Superior temporal gyrus (tissue), 1 donor: ENCODE measurements at regions not wholly inside any gene's neighbourhood (a gene's known extent, or its start where the extent isn't known, plus 50 kb on each side); places are given as distances from the start of the nearest gene placed in this dataset.
A peak's percentile ranks its signal among the peaks of the same experiment; 100 is the strongest.

Experiments used
- DNase-seq: peaks from one replicate; pipeline ENCODE4 v3.0.0-alpha.2; 2016; ENCODE audit errors: extremely low spot score

DNA sequence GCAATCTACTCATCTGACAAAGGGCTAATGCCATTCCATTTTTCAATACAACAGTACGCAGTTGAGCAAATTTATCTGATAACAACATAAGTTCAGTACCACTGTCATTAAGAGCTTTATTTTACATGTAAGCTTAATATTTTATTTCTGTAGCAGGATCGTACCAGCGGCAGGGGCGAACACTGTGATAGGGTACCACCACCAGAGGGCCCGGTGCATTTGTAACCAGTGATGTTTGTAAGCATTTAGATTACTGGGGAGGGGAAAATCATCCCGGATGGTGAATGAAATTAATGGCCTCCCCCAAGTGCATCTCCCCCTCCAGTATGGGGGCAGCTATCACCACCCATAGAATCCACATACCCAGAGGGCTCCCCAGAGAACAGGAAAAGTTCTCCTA is 179.0 kb downstream of the ADGRA3 start:
- DNase-seq = no peak

DNA sequence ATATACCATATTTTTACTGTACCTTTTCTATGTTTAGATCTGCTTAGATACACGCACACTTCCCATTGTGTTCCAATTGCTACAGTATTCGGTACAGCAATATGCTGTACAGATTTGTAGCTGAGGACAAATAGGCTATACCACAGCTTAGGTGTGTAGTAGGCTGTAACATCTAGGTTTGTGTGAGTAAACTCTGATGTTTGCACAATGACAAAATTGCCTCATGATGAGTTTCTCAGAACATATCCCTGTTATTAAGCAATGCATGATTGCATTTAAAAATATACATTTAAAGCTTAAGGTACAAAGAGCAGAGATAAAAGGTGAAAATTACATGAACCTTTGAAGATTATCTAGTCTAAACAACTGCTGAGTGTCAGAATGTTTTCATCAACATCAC is 181.7 kb downstream of the ADGRA3 start:
- DNase-seq = no peak

DNA sequence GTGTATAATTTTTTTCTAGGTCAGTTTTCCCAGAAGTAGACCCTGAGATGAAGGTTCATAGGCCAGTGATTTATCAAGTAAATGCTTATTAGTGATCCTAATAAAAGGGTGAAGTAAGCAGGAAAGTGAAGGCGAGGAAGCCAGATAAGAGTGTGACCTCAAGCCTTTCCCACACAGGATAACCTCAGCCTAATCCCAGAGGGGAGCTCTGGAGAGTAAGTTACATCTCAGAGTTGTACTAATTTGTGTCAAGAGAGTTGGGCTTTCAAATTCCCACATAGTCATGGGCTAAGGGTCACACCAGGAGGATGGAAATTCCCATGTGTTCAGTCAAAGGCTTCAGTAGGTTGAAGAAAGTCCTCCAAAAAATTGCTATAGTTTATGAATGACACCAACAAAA is 191.4 kb downstream of the ADGRA3 start:
- DNase-seq = no peak

- DNase-seq = peak; percentile 60
Measured at GRCh38 chr4:22323691-22324090, 192.2 kb downstream of the ADGRA3 start.

DNA sequence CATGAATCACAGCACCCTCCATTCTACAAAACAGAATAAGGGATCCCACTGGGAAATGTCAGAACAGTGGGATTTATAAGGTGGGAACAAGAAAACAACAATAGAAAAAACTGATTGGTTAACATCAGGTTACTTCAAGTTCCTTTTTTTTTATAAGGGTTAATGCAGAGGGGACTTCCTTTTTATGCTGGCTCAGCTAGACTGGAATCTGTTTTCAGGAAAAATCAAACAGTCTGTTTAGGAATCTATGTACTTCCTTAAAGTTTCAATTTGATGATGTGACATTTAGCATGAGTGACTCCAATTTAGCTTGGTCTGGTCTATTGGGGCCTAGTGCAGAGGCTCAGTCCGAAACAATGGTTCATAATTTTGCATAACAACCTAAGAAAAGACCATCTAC is 192.9 kb downstream of the ADGRA3 start:
- DNase-seq = no peak

- DNase-seq = no peak
Measured at GRCh38 chr4:22315628-22316027, 200.2 kb downstream of the ADGRA3 start.

DNA sequence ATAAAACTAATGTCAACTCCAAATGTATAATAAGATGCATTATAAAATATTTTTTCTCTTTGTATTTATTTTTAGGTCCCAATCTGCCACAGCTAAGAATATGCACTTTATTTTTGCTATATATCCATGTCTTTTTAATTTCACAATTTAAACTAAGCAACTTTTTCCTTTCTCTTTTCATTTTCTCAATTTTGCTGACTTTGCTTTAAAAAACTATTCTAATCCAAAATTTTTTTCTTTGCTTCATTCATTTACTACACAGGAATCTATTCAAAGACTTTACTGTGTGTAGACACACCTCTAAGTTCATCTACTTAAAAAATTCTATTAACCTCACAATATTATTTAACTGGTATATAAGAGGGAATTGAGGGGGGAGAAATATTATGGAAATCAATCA is 201.9 kb downstream of the ADGRA3 start:
- no peak for DNase-seq

DNA sequence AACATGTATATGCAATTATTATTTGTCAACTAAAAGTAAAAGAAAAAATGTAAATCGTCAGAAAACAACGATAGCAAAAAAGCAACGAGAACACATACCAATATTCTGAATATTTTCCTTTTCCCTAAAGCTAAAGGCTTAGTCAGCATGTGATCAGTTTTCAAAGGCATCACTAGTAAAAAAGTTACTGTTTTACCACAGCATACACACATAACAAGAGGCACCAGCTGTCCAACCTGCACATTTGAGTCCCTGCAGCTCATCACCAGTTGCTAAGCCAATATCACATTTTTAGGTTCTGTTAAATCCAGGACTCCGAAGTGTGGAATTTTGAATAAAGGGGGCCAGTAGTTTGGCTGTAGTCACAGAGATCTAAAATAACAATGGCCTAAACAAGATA is 203.8 kb downstream of the ADGRA3 start:
- peak; percentile 42 for DNase-seq

DNA sequence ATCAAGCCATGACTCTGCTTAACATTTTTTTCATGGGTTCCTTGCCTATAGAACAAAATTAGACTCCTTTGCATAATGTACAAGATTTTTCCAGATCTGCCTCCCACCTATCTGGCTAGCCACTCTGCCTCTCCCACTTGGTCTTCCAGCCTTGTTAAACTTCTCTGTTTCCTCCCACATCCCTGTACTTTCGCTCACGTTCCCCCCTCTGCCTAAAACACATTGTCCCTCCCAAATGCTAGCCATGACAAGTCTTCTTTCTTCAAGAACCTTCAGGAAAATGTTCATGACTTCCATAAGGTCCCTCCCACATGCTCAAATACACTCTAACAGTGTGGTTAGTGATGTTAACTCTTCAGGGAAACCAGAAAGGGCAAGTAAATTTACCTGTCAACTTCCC is 214.6 kb downstream of the ADGRA3 start:
- DNase-seq = peak; percentile 64

GRCh38 chr4:22299678-22300077 is 216.2 kb downstream of the ADGRA3 start:
- DNase-seq = no peak

DNA sequence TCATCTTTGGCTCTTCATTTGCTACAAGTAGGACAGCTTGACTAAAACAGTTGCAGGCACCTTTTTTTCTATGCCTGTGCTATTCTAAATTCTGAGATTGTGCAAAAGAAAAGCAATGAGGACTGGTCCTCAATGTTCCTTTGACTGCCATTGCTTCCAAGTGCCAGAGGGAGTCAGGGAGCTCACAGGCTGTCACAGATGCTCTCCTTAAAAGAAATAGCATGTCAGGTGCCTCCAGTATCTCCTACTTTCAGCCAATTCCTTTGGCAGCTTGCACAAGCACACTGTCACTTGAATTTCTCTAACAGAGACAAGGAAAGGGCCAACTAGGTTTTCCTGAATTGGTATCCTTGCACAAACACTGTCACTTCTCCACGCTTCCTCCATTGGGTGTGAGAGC is 228.2 kb downstream of the ADGRA3 start:
- peak; percentile 34 for DNase-seq

- no peak for DNase-seq
Measured at GRCh38 chr4:22268350-22269025, 247.4 kb downstream of the ADGRA3 start.

DNA sequence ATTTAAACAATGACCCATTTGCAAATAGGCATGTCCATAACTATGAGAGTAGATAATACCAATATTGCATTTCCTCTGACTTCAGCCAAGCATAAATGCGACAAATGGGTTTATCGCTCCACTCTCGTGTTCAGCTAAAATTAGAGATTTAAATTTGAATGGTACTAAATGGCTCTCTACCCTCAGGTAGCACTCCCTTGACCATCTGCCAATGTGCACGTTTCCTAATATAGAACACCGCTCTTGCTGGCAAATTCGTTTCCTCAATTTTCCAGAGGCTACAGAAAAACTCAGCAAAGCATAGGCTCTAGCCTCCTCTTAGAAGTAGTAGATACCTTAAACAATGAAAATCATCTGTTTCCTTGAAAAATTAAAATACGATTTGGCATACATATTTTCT is 251.6 kb downstream of the ADGRA3 start:
- no peak for DNase-seq

GRCh38 chr4:22253431-22253830 is 262.4 kb downstream of the ADGRA3 start:
- no peak for DNase-seq

- DNase-seq = no peak
Measured at GRCh38 chr4:22246847-22247246, 269.0 kb downstream of the ADGRA3 start.

- DNase-seq = no peak
Measured at GRCh38 chr4:22245294-22245693, 270.6 kb downstream of the ADGRA3 start.

GRCh38 chr4:22241415-22241814 is 274.5 kb downstream of the ADGRA3 start:
- DNase-seq = no peak

GRCh38 chr4:22240814-22241213 is 275.1 kb downstream of the ADGRA3 start:
- no peak for DNase-seq

DNA sequence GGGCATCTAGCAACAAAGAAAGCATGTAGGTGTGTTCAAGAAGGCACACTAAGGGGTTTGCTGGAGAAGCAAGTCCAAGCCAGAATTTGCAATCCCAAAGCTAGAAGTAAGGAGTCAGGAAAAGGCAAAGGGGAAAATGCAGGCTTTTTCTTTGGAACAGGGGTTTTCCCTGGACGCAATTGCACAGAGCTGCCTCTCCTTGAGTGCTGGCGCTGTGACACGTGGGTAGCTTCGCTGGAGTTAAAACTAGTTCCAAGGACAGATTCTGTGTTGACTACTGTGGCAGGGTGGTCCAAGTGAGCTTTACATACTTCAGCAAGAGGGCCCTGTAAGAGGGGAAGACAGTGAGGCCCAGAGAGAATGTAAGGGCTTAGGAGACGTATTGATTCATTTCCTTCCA is 277.1 kb downstream of the ADGRA3 start:
- DNase-seq = no peak

GRCh38 chr4:22237846-22238494 is 277.9 kb downstream of the ADGRA3 start:
- DNase-seq = no peak

DNA sequence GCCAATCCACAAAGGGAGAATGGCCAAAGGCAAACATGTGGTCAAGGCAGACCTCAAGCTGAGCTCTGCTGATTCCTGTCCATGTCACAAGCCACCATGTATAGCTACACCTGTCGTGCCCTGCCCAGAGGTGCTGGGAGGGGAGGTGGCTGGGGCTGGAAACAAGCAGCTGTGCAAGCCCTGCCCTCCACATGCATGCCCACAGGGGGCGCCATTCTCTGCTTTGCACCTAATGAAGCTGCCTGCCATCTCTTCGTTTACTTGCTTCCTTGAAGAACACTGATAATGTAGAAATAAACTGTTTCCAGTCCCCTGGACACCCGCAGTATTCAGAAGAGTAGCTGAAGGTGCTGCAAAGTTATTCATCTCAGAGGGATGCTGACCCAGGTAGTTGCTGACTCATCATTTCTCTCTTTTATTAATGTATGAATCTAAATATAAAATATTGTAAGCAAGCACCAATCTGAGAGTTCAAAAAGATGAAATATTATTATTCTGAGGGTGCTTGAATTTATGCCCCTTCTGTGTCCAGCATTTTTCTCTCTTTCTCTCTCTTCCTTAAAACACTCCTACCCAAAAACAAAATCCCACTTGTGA is 278.6 kb downstream of the ADGRA3 start:
- no peak for DNase-seq

- DNase-seq = no peak
Measured at GRCh38 chr4:22235698-22236097, 280.2 kb downstream of the ADGRA3 start.

DNA sequence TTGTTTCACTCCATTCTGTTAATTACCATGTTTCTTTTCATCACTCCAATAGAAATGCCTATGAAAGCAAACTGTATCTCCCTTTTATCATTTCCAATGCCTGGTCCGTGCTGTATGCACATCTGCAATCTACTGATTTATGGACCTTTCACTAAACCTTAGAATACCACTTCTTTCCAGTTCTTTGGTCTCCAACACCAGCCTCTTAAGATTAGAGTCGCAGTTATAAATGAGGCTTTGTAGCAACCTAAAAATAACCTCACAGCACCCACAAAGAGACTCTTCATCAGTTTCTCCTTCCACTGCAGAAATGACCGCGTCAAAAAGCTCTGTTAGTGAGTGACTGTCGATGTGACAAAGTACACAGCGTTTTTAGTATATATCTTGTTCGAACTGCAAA is 282.6 kb downstream of the ADGRA3 start:
- DNase-seq = peak; percentile 58
